ENCODE measurements at regions not wholly inside any gene's neighbourhood (a gene's known extent, or its start where the extent isn't known, plus 50 kb on each side); places are given as distances from the start of the nearest gene placed in this dataset.

GRCh38 chr10:6350609-6351008, 147.9 kb downstream of the PFKFB3 start:
- Mint-ChIP-seq H3K27ac (peak overlapping the region; percentile 43), H3K36me3 (ENCODE audit: low read depth) (peaks cover 5% of the 10 kb centered on the region), H3K9me3 (peaks cover 8% of the 10 kb centered on the region), H3K27me3 (no peaks in the 10 kb centered on the region), H3K4me3 (no peak overlapping the region), H3K4me1 (peaks cover 49% of the 10 kb centered on the region)
- ATAC-seq: no peak
- no peak for DNase-seq

- H3K36me3 Mint-ChIP-seq (ENCODE audit: low read depth): peaks cover 5% of the 10 kb centered on the region
- H3K27me3 Mint-ChIP-seq: no peaks in the 10 kb centered on the region
- DNase-seq (no peak), ATAC-seq (no peak)
- no peak overlapping the region for H3K4me3 Mint-ChIP-seq
- H3K4me1 Mint-ChIP-seq: peaks cover 40% of the 10 kb centered on the region
- H3K9me3 Mint-ChIP-seq: peaks cover 10% of the 10 kb centered on the region
- H3K27ac Mint-ChIP-seq: no peak overlapping the region
These were observed 148.8 kb downstream of the PFKFB3 start for GRCh38 chr10:6351495-6351894.

DNA sequence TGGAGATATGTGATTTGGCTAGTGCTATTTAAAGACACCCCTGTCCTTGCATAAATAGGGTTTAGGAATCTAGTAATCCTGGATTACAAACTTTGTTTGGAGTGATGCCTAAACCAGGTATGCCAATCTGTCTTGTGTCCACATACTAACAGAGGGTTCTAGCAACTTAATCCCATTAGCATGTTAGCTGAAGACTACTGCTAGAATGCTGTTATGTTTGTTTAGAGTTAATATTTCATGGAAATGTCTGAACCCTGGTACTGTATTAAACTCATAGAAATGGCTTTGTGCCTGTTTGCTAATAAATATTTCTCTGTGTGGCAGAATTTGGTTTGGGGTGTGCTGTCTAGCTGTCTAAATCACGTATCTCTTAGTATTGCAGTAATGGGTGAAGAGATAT, 150.8 kb downstream of the PFKFB3 start:
- Mint-ChIP-seq H3K36me3 (ENCODE audit: low read depth) (peaks cover 8% of the 10 kb centered on the region), H3K27ac (no peak overlapping the region), H3K9me3 (peaks cover 20% of the 10 kb centered on the region), H3K4me1 (peaks cover 19% of the 10 kb centered on the region), H3K4me3 (no peak overlapping the region), H3K27me3 (no peaks in the 10 kb centered on the region)
- no peak for DNase-seq
- no peak for ATAC-seq

GRCh38 chr10:6354168-6354772, 151.5 kb downstream of the PFKFB3 start:
- no peak overlapping the region for H3K27ac Mint-ChIP-seq
- DNase-seq (no peak), ATAC-seq (no peak)
- peaks cover 13% of the 10 kb centered on the region for H3K4me1 Mint-ChIP-seq
- H3K36me3 Mint-ChIP-seq (ENCODE audit: low read depth): peaks cover 8% of the 10 kb centered on the region
- no peak overlapping the region for H3K4me3 Mint-ChIP-seq
- no peaks in the 10 kb centered on the region for H3K27me3 Mint-ChIP-seq
- H3K9me3 Mint-ChIP-seq: peaks cover 28% of the 10 kb centered on the region

GRCh38 chr10:6356280-6356793, 153.6 kb downstream of the PFKFB3 start:
- H3K9me3 Mint-ChIP-seq: peaks cover 42% of the 10 kb centered on the region
- no peak overlapping the region for H3K27ac Mint-ChIP-seq
- DNase-seq: no peak

GRCh38 chr10:6361869-6362268, 159.1 kb downstream of the PFKFB3 start:
- Mint-ChIP-seq H3K4me3 (no peak overlapping the region), H3K9me3 (peaks cover 27% of the 10 kb centered on the region), H3K4me1 (no peaks in the 10 kb centered on the region), H3K27ac (no peak overlapping the region), H3K36me3 (ENCODE audit: low read depth) (peaks cover 10% of the 10 kb centered on the region), H3K27me3 (no peaks in the 10 kb centered on the region)
- ATAC-seq (no peak), DNase-seq (no peak)

More at GRCh38 chr10:6356280-6356793, 153.6 kb downstream of the PFKFB3 start:
- Mint-ChIP-seq H3K4me3 (no peak overlapping the region), H3K27me3 (no peaks in the 10 kb centered on the region), H3K36me3 (ENCODE audit: low read depth) (peaks cover 14% of the 10 kb centered on the region), H3K4me1 (no peaks in the 10 kb centered on the region)
- no peak for ATAC-seq

DNA sequence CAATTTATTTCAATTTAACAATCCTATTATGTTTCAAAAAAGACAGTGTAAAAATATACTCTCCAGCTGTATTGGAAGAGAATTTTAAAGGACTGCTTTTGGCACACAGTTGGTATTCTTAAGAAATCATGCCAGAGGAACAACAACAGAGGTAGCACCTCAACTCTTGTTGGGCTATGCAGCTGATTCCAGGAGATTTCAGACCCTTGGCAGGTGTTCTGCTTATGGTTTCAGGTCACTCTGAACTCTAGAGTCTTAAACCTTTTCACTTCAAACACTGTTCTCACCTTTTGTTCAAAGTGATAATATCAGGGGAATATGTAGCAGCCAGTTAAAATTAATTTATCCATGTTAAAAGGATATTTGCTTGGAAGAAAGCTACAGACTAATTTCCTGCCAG, 160.1 kb downstream of the PFKFB3 start:
- DNase-seq (no peak), ATAC-seq (no peak)
- Mint-ChIP-seq H3K9me3 (peaks cover 25% of the 10 kb centered on the region), H3K36me3 (ENCODE audit: low read depth) (peaks cover 8% of the 10 kb centered on the region), H3K4me1 (no peaks in the 10 kb centered on the region), H3K27ac (no peak overlapping the region), H3K4me3 (no peak overlapping the region), H3K27me3 (no peaks in the 10 kb centered on the region)

GRCh38 chr10:6363511-6363910, 160.8 kb downstream of the PFKFB3 start:
- Mint-ChIP-seq H3K9me3 (peaks cover 21% of the 10 kb centered on the region), H3K4me1 (no peaks in the 10 kb centered on the region), H3K27ac (no peak overlapping the region), H3K36me3 (ENCODE audit: low read depth) (peaks cover 8% of the 10 kb centered on the region), H3K27me3 (no peaks in the 10 kb centered on the region), H3K4me3 (no peak overlapping the region)
- no peak for ATAC-seq
- no peak for DNase-seq

GRCh38 chr10:6364283-6364682, 161.6 kb downstream of the PFKFB3 start:
- peaks cover 14% of the 10 kb centered on the region for H3K9me3 Mint-ChIP-seq
- no peak overlapping the region for H3K27ac Mint-ChIP-seq
- H3K27me3 Mint-ChIP-seq: no peaks in the 10 kb centered on the region
- H3K4me1 Mint-ChIP-seq: no peaks in the 10 kb centered on the region
- H3K36me3 Mint-ChIP-seq (ENCODE audit: low read depth): peaks cover 8% of the 10 kb centered on the region
- no peak overlapping the region for H3K4me3 Mint-ChIP-seq
- ATAC-seq (no peak), DNase-seq (no peak)

- peaks cover 8% of the 10 kb centered on the region for H3K36me3 Mint-ChIP-seq (ENCODE audit: low read depth)
- H3K27ac Mint-ChIP-seq: no peak overlapping the region
- H3K27me3 Mint-ChIP-seq: no peaks in the 10 kb centered on the region
- no peak for ATAC-seq
- no peak overlapping the region for H3K4me3 Mint-ChIP-seq
- no peaks in the 10 kb centered on the region for H3K4me1 Mint-ChIP-seq
- no peak for DNase-seq
- peaks cover 10% of the 10 kb centered on the region for H3K9me3 Mint-ChIP-seq
These were observed 162.2 kb downstream of the PFKFB3 start for GRCh38 chr10:6364893-6365292.

GRCh38 chr10:6365384-6365783, 162.7 kb downstream of the PFKFB3 start:
- Mint-ChIP-seq H3K4me1 (no peaks in the 10 kb centered on the region), H3K4me3 (no peak overlapping the region), H3K36me3 (ENCODE audit: low read depth) (peaks cover 6% of the 10 kb centered on the region), H3K9me3 (peaks cover 8% of the 10 kb centered on the region), H3K27me3 (no peaks in the 10 kb centered on the region), H3K27ac (no peak overlapping the region)
- ATAC-seq: no peak
- DNase-seq: no peak
